ENCODE measurements at regions not wholly inside any gene's neighbourhood (a gene's known extent, or its start where the extent isn't known, plus 50 kb on each side); places are given as distances from the start of the nearest gene placed in this dataset.

DNA sequence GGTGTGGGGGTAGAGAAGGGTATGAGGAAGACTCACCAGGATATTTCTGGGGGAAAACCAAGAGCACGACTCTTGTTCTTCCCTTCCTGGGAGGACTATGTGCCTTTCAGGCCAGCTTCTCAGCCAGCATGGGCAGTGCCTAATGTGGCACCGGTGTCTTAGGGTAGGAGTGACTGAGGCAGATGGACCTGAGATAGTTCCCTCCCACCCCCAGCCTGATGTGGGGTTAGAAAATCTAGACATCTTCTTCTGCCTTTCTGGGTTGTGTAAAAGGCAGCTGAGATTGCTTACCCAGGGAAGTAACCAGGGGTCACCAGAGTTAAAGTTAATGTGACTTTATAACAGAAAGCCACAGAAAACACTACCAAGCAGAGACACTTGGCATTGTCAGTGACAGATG, 127.3 kb downstream of the TMA16 start:
- no peak for DNase-seq

DNA sequence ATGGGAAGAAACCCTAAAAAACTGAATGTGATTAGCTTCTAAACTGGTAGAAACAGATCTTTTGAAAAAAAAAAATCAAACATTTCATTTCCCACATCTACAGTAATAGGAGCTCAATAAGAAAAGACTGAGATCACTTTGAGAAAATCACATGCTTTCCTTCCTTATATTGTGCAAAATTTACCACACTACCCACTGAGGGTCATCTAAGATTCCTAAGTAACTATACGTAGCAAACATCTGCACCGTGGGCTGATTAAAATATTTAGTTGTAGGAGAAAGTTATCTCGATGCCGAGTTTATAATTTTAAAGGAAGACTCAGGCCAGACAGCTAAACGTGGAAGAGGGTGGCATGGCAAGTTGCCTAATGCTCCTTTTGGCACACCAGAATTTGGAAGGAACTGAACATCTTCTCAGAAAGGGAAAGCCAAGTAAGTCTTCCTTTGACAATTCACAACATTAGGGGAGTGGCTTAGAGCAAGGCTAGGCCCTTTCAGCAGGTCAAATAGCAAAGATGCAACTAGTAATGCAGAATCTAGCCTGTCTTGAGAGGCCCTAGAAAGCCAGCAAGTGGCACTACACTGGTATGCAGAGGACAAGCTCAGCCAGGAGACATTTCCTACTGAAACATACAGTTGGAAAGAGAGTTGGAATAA, 128.0 kb downstream of the TMA16 start:
- no peak for DNase-seq

DNA sequence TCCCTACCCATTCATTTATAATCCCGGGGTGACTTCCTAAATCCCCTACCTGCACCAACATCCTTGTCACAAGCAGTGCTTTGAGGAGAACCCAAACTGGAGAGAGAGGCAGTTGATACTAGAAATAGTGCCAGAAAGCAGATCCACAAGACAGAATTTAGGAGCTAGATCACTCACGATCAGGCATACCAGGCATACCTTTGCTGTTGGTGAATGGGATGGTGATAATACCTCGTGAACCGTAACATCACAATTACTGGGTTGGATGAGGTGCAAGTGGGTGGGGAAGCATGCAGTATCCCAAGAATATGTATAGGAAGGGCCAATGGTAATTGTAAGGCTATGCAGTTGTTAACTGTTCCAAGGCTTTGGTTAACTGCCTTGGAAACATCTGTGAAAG, 129.3 kb downstream of the TMA16 start:
- no peak for DNase-seq

DNA sequence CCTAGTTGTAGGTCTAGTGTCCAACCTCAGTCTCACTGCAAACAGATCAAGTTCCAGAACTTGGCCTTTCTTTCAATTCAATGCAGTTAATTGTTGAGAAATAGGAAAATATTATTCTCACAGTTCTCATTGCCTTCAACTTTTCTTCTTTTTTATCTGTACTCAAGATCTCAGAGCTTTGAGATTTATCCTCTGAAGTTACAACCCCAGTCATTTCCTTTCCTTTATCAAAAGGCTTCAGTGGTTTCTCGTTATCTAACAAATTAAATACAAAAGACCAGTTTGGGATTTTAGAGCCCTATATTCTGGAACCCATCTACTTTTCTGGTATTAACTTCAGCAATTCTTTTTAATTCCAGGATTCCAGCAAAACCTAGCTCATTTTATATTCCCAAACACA, 130.2 kb downstream of the TMA16 start:
- no peak for DNase-seq

DNA sequence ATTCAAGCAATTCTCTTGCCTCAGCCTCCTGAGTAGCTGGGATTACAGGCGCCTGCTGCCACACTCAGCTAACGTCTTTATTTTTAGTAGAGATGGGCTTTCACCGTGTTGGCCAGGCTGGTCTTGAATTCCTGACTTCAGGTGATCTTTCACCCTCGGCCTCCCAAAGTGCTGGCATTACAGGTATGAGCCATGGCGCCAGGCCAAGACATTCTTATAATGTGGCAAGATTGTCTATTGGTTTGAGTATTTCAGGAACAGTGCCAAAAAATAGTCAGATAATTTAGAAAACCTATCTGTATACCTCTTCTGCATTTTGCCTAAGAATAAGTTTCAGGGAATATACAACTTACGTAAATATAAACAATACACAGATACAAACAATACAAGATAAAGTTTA, 136.8 kb downstream of the TMA16 start:
- peak in 1 of 56 donors; percentile 5 for DNase-seq

DNA sequence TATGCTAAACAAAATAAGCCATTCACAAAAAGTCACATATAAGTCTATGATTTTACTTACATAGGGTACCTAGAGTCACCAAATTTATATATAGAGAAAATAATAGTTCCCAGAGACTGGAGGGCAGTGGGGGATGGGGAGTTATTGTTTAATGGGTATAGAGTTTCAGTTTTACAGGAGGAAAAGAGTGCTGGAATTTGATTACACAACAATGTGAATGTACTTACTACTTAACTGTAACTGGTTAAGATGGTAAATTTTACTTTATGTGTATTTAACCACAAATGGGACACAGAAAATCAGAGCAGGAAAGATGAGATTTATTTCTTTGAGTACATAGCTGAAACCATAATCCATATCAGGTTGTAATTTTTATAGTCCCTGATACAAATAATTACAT, 144.4 kb downstream of the TMA16 start:
- DNase-seq = no peak

DNA sequence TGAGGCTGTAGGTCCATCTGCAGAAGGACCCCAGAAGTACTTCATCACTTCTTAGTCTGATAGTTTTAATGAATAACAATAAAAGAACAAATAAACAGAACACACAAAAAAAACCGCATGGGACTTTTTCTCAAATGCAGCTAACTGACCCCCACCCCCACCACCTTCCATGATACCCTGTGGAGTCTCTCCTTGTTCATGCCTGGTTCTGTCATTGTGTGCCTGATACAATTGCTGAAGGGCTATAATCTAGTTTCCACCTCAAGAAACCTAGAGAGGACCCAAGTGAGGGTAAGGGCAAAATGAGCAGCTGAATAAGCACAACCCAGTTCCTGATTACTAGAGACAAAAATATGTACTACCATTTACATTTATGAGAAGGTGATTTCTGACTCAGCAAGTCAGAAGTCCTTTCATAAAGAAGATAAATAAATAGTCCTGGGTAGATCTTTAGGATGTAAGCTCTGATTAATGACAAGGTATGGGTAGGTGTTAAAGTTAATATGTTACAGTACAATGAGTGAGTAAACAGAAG, 155.1 kb downstream of the TMA16 start:
- DNase-seq = no peak

DNA sequence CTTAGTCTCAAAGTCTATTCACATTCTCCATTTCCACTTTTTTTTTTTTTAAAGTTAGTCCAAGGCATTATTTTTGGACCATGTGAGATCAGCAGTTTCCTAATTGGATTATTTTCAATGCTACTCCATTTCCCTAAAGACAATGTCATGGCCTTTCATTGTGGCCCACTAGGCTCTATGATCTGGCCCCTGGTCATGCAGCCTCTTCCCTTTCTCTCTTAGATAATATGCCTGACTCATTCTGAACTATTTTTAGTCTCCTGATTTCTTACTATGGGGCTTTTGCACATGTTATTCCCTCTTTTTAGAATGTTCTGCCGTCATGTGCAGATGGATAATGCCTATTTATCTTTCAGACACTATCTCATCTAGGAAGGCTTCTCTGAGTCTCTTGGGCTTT, 157.3 kb downstream of the TMA16 start:
- no peak for DNase-seq

DNA sequence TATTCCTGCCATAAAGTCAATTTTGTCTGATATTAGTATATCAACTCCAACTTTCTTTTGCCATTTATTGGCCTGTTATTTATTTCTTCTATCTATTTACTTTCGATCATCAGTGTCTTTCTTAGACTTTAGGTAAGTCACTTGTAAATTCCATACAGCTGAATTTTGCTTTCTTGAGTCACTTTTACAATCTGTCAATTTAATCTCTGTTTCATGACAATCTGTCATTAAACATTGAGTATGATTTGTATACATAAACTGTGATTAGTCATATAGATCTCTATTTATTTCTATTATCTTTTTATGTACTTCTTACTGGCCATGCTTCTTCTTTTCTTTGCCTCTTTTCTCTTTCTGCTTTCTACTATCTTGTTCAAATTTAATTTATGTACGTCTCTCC, 160.1 kb downstream of the TMA16 start:
- no peak for DNase-seq

DNA sequence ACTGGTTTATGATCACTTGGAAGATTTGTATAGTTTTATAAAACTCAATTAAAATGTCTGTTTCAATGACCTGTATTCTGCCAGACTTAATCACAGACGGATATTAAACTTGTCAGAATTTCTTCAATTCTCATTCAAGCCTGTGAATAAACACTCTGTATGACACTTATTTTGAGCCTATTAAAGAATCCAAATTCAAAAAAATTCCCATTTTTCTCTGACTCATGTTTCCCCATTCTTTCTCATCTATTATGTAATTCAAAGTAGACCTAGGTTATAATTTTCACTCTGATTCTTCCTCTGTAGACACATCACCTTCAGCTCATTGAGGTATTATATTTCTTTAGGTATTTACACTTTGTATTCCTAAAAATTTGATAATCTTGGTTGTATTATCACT, 166.1 kb downstream of the TMA16 start:
- no peak for DNase-seq

DNA sequence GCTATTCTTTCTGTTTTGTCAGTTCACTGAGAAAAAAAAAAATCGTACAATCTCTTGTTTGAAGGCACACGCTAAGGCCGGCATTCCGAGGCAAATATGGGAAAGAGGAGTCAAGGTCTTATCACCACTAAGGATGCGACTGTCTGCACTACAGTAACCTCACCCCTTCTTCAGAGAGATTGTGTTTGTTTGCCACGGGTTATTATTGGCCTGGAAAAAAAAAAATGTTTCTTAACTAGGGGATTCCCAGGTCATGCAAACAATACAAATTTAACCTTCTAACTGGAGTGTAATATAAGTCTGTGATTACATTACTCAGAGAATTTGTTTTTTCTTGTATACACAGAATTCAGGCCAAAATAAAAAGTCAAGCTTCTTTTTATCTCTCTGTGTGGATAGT, 168.3 kb downstream of the TMA16 start:
- DNase-seq = no peak

DNA sequence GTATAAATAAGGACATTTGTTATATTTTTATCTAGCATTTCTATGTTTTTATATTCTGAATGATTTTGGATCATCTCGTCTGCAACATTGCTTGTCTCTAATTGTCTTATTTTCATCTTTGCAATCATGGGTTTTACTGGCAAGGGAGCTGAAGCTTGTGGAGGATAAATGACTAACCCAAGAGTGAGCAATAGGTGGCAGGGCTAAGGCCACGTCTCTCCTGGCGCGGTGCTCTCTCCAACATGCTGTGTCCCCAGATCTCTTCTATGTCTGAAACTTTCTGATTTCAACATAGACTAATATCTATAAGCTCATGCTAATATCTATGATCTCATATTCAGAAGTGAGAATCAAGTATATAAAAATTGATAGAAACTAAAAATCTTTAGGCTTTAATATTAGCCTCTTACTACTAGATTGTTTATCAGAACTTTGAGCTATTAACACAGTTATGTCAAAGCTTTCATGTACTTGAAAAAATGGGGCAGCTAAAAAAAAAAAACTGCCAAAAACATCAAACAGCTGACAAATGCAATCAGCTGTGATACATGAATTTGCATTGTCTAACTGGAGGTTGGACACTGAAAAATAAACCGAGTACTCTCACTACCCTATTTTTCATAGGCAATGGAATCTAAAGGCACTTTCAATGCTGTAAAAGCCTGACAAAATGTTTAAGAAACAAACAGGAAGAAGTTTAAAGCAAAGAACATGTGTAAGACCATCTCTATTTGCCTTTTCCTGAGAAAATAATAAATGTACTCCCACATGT, 169.2 kb downstream of the TMA16 start:
- DNase-seq = no peak

DNA sequence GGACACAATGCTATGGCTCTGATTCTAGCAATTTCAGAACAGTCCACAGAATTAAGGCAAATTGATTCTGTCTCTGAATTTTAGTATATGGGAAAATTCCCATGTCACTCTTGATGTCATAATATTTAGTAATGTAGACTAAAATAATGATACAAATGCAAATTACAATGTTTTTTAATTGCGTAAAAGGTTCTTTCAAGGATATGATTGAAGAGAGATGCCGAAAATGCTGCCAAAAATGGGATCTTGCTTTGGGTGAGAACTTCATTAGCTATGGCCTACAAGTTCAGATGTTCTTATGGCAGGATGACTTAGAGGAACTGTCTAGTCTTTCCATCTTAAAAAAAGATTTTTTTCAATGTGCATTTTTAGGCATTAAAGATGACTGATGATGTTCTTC, 170.6 kb downstream of the TMA16 start:
- no peak for DNase-seq

DNA sequence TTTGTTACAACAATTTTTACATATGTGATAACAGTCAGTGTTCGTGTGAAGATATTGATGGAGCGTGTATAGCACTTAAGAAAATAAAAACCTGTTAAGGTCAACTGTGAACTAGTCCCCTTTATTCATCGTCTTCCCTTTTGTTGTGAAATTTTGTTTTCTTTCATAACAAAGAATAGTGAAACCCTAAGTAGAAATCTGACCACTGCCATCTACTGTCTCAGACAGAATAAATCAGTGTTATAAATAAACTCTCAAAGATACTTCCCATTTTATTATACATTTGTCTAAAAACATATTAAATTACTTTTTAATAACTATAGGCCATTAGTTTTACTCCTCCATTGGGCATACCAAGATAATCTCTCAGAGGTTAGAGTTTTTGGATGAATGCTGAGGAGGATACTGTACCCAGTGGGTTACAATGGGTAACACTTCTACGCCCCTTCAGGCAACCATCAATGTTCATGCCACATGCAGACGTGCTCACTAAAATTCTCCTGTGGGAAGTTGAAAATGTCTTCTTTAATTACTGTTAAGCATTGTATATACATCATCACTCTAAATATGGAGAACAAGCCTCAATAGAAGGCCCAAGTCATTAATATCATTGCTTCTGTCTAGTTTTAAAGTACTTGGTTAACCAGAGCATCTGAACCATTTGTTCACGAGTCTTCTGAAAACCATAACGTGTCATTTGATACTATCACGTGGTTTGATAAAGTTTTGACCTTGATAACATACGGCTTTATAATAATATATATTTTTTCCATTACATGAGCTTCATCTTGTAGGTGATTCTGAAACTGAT, 171.2 kb downstream of the TMA16 start:
- no peak for DNase-seq

DNA sequence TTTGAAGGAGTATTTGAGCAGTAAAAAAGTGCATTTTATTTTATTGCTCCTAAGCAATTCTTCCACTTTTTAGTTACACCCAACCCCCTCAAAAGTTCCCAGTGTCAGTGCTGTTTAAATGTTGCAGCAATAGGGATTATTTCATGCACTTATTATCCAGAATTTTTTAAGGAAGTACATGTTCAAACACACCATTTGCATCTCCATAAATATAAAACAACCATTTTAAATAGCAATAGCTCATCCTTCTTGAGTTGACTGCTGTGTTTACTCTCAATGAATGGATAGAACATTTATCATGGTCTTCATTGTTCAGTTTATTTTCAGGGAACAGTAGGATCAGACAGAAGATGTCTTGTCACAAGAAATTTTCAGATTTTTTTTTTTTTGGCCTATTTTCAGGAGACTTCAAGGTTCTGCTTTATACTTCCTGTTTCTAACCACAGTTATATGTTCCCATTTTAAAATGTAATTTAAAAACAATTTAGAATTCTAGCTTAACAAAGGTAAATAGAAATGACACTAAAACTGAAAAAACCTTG, 171.9 kb downstream of the TMA16 start:
- no peak for DNase-seq

DNA sequence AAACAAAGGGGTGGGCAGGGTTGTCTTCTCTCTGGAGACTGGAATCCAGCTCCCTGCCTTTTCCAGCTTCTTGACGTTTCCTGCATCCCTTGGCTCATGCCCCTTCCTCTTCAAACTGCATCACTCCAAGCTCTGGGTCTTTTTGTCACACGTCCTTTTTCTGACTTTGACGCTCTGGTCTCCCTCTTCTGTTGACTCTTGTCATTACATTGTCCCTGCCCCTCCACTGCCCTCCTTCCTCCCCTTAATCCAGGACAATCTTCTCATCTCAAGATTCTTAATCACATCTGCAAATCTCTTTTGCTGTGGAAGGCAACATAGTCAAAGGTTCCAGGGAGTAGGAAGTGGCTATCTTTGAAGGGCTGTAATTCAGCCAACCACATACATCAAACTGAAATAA, 178.3 kb downstream of the TMA16 start:
- DNase-seq = no peak

DNA sequence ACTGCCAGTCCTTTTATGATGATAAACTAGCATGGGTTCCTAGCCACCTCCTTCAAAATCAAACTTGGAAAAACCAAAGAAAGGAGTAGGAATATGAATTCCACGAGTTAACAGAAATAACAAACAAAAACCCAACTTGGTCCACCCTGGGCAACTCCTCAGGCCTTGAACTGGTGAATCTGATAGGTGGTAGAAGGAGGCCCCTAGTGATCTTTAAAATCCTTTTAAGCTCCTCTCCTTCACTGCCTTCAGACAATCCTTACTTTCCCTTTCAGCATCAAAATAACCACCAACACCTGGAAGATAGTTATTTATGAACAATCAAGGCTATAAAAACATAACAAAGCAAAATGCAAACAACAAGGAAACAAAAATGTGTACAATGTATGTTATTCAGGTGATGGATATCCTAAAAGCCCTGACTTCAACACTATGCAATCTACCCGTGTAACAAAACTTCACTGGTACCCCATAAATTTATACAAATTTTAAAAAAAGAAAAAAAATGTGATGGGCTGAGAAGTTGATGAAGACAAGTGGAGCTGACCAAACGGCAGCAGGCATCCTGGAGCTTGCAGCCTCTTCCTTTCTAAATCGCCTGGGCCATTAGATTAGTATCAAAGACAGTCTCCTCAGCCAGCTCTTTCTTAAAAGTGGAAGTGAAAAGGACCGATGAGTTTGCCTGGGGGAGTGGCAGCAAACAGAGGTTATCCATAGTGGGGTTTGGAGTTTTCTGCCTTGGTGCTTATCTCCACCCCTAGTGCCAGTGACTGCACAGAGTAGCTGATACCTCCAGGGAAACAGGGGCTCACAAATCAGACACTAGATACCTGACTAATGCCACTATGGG, 179.6 kb downstream of the TMA16 start:
- DNase-seq = no peak

DNA sequence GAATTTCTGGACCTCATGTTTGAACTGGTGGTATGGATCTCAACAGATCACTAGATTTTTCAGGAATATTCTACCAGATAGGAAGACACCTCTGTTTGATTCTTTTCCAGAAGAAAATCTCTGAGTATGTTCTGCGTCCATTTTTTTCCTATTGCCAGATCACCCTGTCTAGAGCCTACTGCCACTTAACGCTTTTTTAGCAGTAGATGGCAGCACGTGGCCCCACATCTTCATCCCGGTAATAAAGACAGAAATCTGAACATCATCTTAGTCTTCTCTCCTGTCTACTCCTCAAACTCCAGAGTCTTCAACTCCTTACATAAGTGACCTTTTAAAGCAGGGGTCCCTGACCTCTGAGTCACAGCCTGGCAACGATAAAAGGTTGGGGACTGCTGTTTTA, 184.7 kb downstream of the TMA16 start:
- DNase-seq = peak in 2 of 56 donors; percentile 2 to 4

DNA sequence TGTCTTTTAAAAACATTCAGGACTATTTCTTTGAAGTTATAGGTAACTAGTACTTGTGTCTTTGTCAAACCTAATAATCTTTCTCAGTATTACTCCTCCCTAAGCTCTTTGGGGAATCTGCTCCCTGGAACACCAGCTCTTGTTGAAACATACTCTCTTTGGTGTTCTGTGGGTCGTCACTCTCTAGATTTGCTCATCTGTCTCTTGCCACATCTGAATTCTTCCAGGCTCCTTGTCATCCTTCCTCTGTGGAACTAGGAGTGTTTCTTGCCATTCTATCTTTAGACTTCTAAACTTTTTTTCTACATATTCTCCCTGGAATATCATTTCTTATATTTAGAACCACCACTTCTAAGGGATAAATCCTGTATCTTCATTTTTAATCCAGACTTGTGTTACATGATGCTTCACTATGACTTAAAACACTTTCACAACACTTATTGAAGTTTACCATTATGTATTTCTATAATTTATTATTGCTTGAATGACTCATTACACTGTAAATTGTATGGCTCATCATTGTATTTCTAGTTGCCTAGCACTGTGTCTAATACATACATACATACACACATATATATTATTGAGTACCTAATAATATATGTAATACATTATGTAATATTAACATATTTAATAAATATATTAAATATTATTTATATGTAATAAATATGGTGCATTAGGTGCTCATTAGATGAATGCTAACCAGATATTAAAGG, 186.1 kb downstream of the TMA16 start:
- DNase-seq = no peak

DNA sequence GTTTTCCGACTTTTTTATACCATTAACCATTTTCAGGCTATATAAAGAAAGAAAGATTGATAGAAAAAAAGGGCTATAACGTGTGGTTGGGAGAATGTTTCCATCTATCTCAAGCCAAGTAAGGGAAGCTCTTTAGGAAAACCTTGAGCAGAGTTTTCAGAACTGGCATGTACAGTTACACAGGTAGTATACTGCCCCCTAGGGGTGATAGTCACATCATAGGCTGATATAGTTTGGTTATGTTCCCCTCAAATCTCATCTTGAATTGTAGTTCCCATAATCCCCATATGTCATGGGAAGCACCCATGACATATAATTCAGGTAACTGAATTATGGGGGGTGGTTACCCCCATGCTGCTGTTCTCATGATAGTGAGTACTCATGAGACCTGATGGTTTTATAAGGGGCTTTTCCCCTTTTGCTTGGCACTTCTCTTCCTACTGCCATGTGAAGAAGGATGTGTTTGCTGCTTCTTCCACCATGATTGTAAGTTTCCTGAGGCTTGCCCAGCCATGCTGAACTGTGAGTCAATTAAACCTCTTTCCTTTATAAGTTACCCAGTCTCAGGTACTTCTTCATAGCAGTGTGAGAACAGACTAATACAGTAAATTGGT, 186.8 kb downstream of the TMA16 start:
- no peak for DNase-seq

Data from amygdala (tissue), 56 donors.